Naive thymus-derived CD4-positive, alpha-beta T cell (primary cell): ENCODE measurements at regions not wholly inside any gene's neighbourhood (a gene's known extent, or its start where the extent isn't known, plus 50 kb on each side); places are given as distances from the start of the nearest gene placed in this dataset.

Experiments used
- ATAC-seq: fragments of 150-1000 bp; cut with Tn5 transposase; 2 replicates; pipeline ENCODE4 v1.10.0; 2021; ENCODE audit warnings: mild to moderate bottlenecking, moderate library complexity
- CTCF ChIA-PET: fragments of 350-600 bp; sonication (Branson Sonifier 250); formaldehyde crosslinking; loops from one replicate; lab custom pipeline; 2021; ENCODE audit warnings: antibody characterized with exemption; lab: Charles Lee
- POLR2A ChIA-PET: fragments of 350-600 bp; sonication (Branson Sonifier 250); formaldehyde crosslinking; loops from one replicate; lab custom pipeline; 2021; ENCODE audit warnings: antibody characterized with exemption, inconsistent platforms; lab: Charles Lee
- DNase-seq, 9 donors: peaks; one replicate each; pipeline versions ENCODE4 v3.0.0 to v3.0.0-alpha.2; 2020 to 2022; ENCODE audit warnings: mixed read lengths in 1 of 9
- H3K27ac ChIP-seq: one replicate; pipeline ENCODE4 v1.7.0; 2013; ENCODE audit warnings: mild to moderate bottlenecking, low read depth, low read length, moderate library complexity
- H3K27me3 ChIP-seq, 2 donors: one replicate each; pipeline ENCODE4 v1.7.0; 2013; ENCODE audit warnings: low read length in 2 of 2, mild to moderate bottlenecking in 2 of 2, moderate library complexity in 2 of 2; ENCODE audit not compliant: control insufficient read depth in 2 of 2, insufficient read depth in 2 of 2
- H3K36me3 ChIP-seq, 3 experiments: 1 replicate in 2 of 3; 2 replicates in 1 of 3; pipeline ENCODE4 v1.7.0; 2013; ENCODE audit warnings: low read length in 3 of 3, mild to moderate bottlenecking in 3 of 3, moderate library complexity in 1 of 3; ENCODE audit not compliant: insufficient read depth in 3 of 3, control insufficient read depth in 2 of 3
- H3K4me1 ChIP-seq, 2 donors: one replicate each; pipeline ENCODE4 v1.7.0; 2013; ENCODE audit warnings: low read length in 2 of 2, mild to moderate bottlenecking in 2 of 2, moderate library complexity in 1 of 2; ENCODE audit not compliant: control insufficient read depth in 2 of 2, insufficient read depth in 2 of 2
- H3K4me3 ChIP-seq: 2 replicates; pipeline ENCODE4 v1.7.0; 2013; ENCODE audit warnings: mild to moderate bottlenecking, low read length
- H3K9me3 ChIP-seq, 3 experiments: 1 replicate in 2 of 3; 2 replicates in 1 of 3; pipeline ENCODE4 v1.7.0; 2013; ENCODE audit warnings: low read length in 3 of 3; ENCODE audit not compliant: control insufficient read depth in 2 of 3
- H3K27ac Mint-ChIP-seq, 9 donors: one replicate each; pipeline ENCODE4 v1.8.0; 2020 to 2022; ENCODE audit warnings: mixed read lengths in 9 of 9, mild to moderate bottlenecking in 8 of 9, moderate library complexity in 5 of 9, inconsistent platforms in 2 of 9
- H3K27me3 Mint-ChIP-seq, 5 donors: one replicate each; pipeline ENCODE4 v1.8.0; 2021 to 2022; ENCODE audit warnings: mixed read lengths in 5 of 5, mild to moderate bottlenecking in 1 of 5
- H3K36me3 Mint-ChIP-seq, 5 donors: one replicate each; pipeline ENCODE4 v1.8.0; 2020 to 2022; ENCODE audit warnings: mixed read lengths in 5 of 5, mild to moderate bottlenecking in 3 of 5, inconsistent platforms in 1 of 5
- H3K4me1 Mint-ChIP-seq, 7 donors: one replicate each; pipeline ENCODE4 v1.8.0; 2020 to 2022; ENCODE audit warnings: mixed read lengths in 7 of 7, mild to moderate bottlenecking in 3 of 7, inconsistent platforms in 1 of 7
- H3K4me3 Mint-ChIP-seq, 10 donors: one replicate each; pipeline ENCODE4 v1.8.0; 2020 to 2022; ENCODE audit warnings: mild to moderate bottlenecking in 10 of 10, mixed read lengths in 10 of 10, moderate library complexity in 6 of 10, inconsistent platforms in 2 of 10
- H3K9me3 Mint-ChIP-seq, 11 donors: one replicate each; pipeline ENCODE4 v1.8.0; 2020 to 2022; ENCODE audit warnings: mixed read lengths in 11 of 11, mild to moderate bottlenecking in 4 of 11, inconsistent platforms in 1 of 11, moderate library complexity in 1 of 11
- intact Hi-C, 2 donors: fragments of 100-400 bp; cut with micrococcal nuclease; formaldehyde crosslinking; loops; one replicate each; pipeline ENCODE4 v1.15.1; 2023

- no peaks in the 10 kb centered on the region for H3K36me3 ChIP-seq
- peaks cover 13 to 81% (median 23%) of the 10 kb centered on the region in 7 donors for H3K4me1 Mint-ChIP-seq
These were observed 57.6 kb downstream of the PTTG1 start for GRCh38 chr5:160479220-160479619.

GRCh38 chr5:160479926-160480325 lies 58.3 kb downstream of the PTTG1 start:
- H3K36me3 ChIP-seq = no peaks in the 10 kb centered on the region

More at GRCh38 chr5:160479220-160479619, 57.6 kb downstream of the PTTG1 start:
- Mint-ChIP-seq H3K27ac (peak overlapping the region in 2 of 9 donors; percentile 69 to 80), H3K4me3 (no peak overlapping the region), H3K9me3 (no peaks in the 10 kb centered on the region), H3K36me3 (peaks cover 0 to 55% (median 4%) of the 10 kb centered on the region in 5 donors), H3K27me3 (no peaks in the 10 kb centered on the region)
- no peak overlapping the region for H3K4me3 ChIP-seq
- ATAC-seq = no peak
- POLR2A ChIA-PET = no interaction called here
- H3K27ac ChIP-seq = no peak overlapping the region
- no peak for DNase-seq
- no peaks in the 10 kb centered on the region for H3K27me3 ChIP-seq
- intact Hi-C loops = no loop called here
- CTCF ChIA-PET = no interaction called here
- peaks cover 8 to 45% of the 10 kb centered on the region in 2 donors for H3K4me1 ChIP-seq
- no peaks in the 10 kb centered on the region for H3K9me3 ChIP-seq

GRCh38 chr5:160480652-160481051 lies 59.0 kb downstream of the PTTG1 start:
- H3K27me3 ChIP-seq = no peaks in the 10 kb centered on the region
- H3K36me3 ChIP-seq = no peaks in the 10 kb centered on the region
- Mint-ChIP-seq H3K27ac (peak overlapping the region in 1 of 9 donors; percentile 26), H3K36me3 (peaks cover 0 to 53% (median 4%) of the 10 kb centered on the region in 5 donors), H3K4me1 (peaks cover 13 to 83% (median 20%) of the 10 kb centered on the region in 7 donors), H3K4me3 (no peak overlapping the region), H3K27me3 (no peaks in the 10 kb centered on the region), H3K9me3 (no peaks in the 10 kb centered on the region)
- H3K4me1 ChIP-seq = peaks cover 8 to 43% of the 10 kb centered on the region in 2 donors
- no peak overlapping the region for H3K4me3 ChIP-seq
- ChIA-PET POLR2A (no interaction called here), CTCF (no interaction called here)
- no peak for DNase-seq
- intact Hi-C loops = no loop called here
- H3K9me3 ChIP-seq = no peaks in the 10 kb centered on the region
- no peak overlapping the region for H3K27ac ChIP-seq
- ATAC-seq = no peak

More at GRCh38 chr5:160479926-160480325, 58.3 kb downstream of the PTTG1 start:
- Mint-ChIP-seq H3K9me3 (no peaks in the 10 kb centered on the region), H3K27me3 (no peaks in the 10 kb centered on the region), H3K36me3 (peaks cover 0 to 56% (median 4%) of the 10 kb centered on the region in 5 donors), H3K4me3 (peak overlapping the region in 1 of 10 donors; percentile 24), H3K4me1 (peaks cover 13 to 83% (median 20%) of the 10 kb centered on the region in 7 donors), H3K27ac (peak overlapping the region in 2 of 9 donors; percentile 19 to 57)
- no peaks in the 10 kb centered on the region for H3K27me3 ChIP-seq
- ATAC-seq (no peak), DNase-seq (no peak)
- H3K4me1 ChIP-seq = peaks cover 8 to 45% of the 10 kb centered on the region in 2 donors
- ChIA-PET CTCF (no interaction called here), POLR2A (no interaction called here)
- intact Hi-C loops = no loop called here
- H3K9me3 ChIP-seq = no peaks in the 10 kb centered on the region
- no peak overlapping the region for H3K27ac ChIP-seq
- no peak overlapping the region for H3K4me3 ChIP-seq

- Histone ChIP-seq H3K27ac (no peak overlapping the region), H3K36me3 (no peaks in the 10 kb centered on the region), H3K4me1 (peaks cover 0 to 26% of the 10 kb centered on the region in 2 donors), H3K9me3 (no peaks in the 10 kb centered on the region), H3K27me3 (no peaks in the 10 kb centered on the region), H3K4me3 (no peak overlapping the region)
- CTCF ChIA-PET = interaction anchor here (0.8 to 0.9 kb wide), 2 partner anchors 9 to 46 kb away, joined by 3 to 4 read pairs; no protein-coding TSS in a partner anchor
- DNase-seq (no peak), ATAC-seq (no peak)
- Mint-ChIP-seq H3K27ac (peak overlapping the region in 1 of 9 donors; percentile 68), H3K27me3 (no peaks in the 10 kb centered on the region), H3K9me3 (no peaks in the 10 kb centered on the region), H3K4me1 (peaks cover 0 to 63% (median 0%) of the 10 kb centered on the region in 7 donors), H3K36me3 (peaks cover 0 to 42% (median 0%) of the 10 kb centered on the region in 5 donors), H3K4me3 (no peak overlapping the region)
- POLR2A ChIA-PET = interaction anchor here (1.1 kb wide), 1 partner anchor 11 kb away, joined by 3 read pairs; no protein-coding TSS in a partner anchor
- intact Hi-C loops = loop anchor here in 1 of 2 donors (2.0 kb wide), 1 partner anchor 14 kb away; no protein-coding TSS in a partner anchor
These were observed 63.0 kb downstream of the PTTG1 start for GRCh38 chr5:160484678-160485077.

- Mint-ChIP-seq H3K36me3 (peaks cover 0 to 39% (median 0%) of the 10 kb centered on the region in 5 donors), H3K4me3 (no peak overlapping the region), H3K27ac (peak overlapping the region in 2 of 9 donors; percentile 14 to 30), H3K4me1 (peaks cover 0 to 55% (median 0%) of the 10 kb centered on the region in 7 donors), H3K9me3 (no peaks in the 10 kb centered on the region), H3K27me3 (no peaks in the 10 kb centered on the region)
- ChIA-PET CTCF (interaction anchor here (0.8 kb wide), 1 partner anchor 10 kb away, joined by 4 read pairs; no protein-coding TSS in a partner anchor), POLR2A (interaction anchor here (1.1 kb wide), 1 partner anchor 12 kb away, joined by 3 read pairs; no protein-coding TSS in a partner anchor)
- DNase-seq (no peak), ATAC-seq (no peak)
- H3K9me3 ChIP-seq = no peaks in the 10 kb centered on the region
- H3K27ac ChIP-seq = no peak overlapping the region
- H3K36me3 ChIP-seq = no peaks in the 10 kb centered on the region
- H3K4me1 ChIP-seq = peaks cover 0 to 23% of the 10 kb centered on the region in 2 donors
- intact Hi-C loops = loop anchor here in 1 of 2 donors (2.0 kb wide), 1 partner anchor 15 kb away; no protein-coding TSS in a partner anchor
- no peak overlapping the region for H3K4me3 ChIP-seq
- no peaks in the 10 kb centered on the region for H3K27me3 ChIP-seq
These were observed 63.8 kb downstream of the PTTG1 start for GRCh38 chr5:160485364-160485969.

GRCh38 chr5:160486573-160486972 lies 64.9 kb downstream of the PTTG1 start:
- H3K4me3 Mint-ChIP-seq = peak overlapping the region in 2 of 10 donors; percentile 7
- H3K4me3 ChIP-seq = no peak overlapping the region
- no peak overlapping the region for H3K27ac ChIP-seq
- no peaks in the 10 kb centered on the region for H3K36me3 ChIP-seq
- peak; percentile 73 for ATAC-seq
- peak overlapping the region in 1 of 9 donors; percentile 30 for H3K27ac Mint-ChIP-seq
- no peaks in the 10 kb centered on the region for H3K9me3 ChIP-seq
- intact Hi-C loops = no loop called here
- no peaks in the 10 kb centered on the region for H3K27me3 ChIP-seq
- ChIA-PET POLR2A (no interaction called here), CTCF (no interaction called here)
- H3K4me1 Mint-ChIP-seq = peaks cover 0 to 52% (median 0%) of the 10 kb centered on the region in 7 donors
- DNase-seq = no peak
- peaks cover 0 to 23% of the 10 kb centered on the region in 2 donors for H3K4me1 ChIP-seq
- peaks cover 0 to 43% (median 0%) of the 10 kb centered on the region in 5 donors for H3K36me3 Mint-ChIP-seq
- no peaks in the 10 kb centered on the region for H3K9me3 Mint-ChIP-seq
- no peaks in the 10 kb centered on the region for H3K27me3 Mint-ChIP-seq
